ENCODE measurements at regions not wholly inside any gene's neighbourhood (a gene's known extent, or its start where the extent isn't known, plus 50 kb on each side); places are given as distances from the start of the nearest gene placed in this dataset.

DNA sequence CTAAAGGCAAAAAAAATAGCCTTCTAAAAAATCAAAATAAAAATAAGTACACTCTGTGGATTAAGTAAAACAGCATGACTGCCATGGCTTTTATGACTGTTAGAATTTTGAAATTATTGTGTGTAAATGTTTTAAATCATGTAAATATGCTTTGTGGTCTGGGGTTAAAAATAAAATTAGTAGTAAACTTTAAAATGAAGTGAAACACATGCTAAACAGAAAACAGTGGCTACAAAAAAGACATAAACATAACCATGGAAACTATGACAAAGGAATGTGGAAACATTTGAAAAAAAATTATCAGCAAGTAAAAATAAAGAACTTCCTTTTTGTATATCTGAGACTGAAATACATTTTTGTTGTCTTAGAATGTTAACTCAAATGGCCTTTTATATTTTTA, 134.5 kb upstream of the SPEF2 start:
- TF ChIP-seq CTCF (conservative IDR thresholded peaks at IDR 0.05 in 1 of 2, IDR thresholded peaks at IDR 0.05 in 1 of 2; ENCODE audit: extremely low read depth in 1 of 2, insufficient read depth in 1 of 2, low read depth in 1 of 2, low read length in 2 of 2) = no peak
- TF ChIP-seq EZH2 (IDR thresholded peaks at IDR 0.05; ENCODE audit: borderline replicate concordance, low read length) = no peak

All from mammary epithelial cell (primary cell).